DND-41 (cell line): ENCODE measurements at regions not wholly inside any gene's neighbourhood (a gene's known extent, or its start where the extent isn't known, plus 50 kb on each side); places are given as distances from the start of the nearest gene placed in this dataset.

Experiments
- EZH2 ChIP-seq: IDR thresholded peaks from 3 replicates; pipeline ENCODE4 v1.6.1; 2012; ENCODE audit warnings: borderline replicate concordance, low read depth, mild to moderate bottlenecking, moderate library complexity, low read length, inconsistent platforms; ENCODE audit not compliant: severe bottlenecking
- TF ChIP-seq, protein P1 (sequence below): IDR thresholded peaks from 2 replicates; pipeline ENCODE4 v1.5.1; 2012; ENCODE audit warnings: borderline replicate concordance, low read length, moderate library complexity, mild to moderate bottlenecking; ENCODE audit not compliant: poor library complexity, severe bottlenecking; ENCODE audit errors: extremely low read depth

GRCh38 chr9:26747611-26748010 is 145.0 kb downstream of the CAAP1 start:
- TF ChIP-seq EZH2, result no peak
- TF ChIP-seq, protein P1, sequence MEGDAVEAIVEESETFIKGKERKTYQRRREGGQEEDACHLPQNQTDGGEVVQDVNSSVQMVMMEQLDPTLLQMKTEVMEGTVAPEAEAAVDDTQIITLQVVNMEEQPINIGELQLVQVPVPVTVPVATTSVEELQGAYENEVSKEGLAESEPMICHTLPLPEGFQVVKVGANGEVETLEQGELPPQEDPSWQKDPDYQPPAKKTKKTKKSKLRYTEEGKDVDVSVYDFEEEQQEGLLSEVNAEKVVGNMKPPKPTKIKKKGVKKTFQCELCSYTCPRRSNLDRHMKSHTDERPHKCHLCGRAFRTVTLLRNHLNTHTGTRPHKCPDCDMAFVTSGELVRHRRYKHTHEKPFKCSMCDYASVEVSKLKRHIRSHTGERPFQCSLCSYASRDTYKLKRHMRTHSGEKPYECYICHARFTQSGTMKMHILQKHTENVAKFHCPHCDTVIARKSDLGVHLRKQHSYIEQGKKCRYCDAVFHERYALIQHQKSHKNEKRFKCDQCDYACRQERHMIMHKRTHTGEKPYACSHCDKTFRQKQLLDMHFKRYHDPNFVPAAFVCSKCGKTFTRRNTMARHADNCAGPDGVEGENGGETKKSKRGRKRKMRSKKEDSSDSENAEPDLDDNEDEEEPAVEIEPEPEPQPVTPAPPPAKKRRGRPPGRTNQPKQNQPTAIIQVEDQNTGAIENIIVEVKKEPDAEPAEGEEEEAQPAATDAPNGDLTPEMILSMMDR, result no peak
